Brain pericyte (primary cell): ENCODE measurements at regions not wholly inside any gene's neighbourhood (a gene's known extent, or its start where the extent isn't known, plus 50 kb on each side); places are given as distances from the start of the nearest gene placed in this dataset.

Source experiments
- DNase-seq: peaks from one replicate; pipeline ENCODE4 v3.0.0-alpha.2; 2012; ENCODE audit warnings: low read depth, low spot score

- no peak for DNase-seq
Observed at GRCh38 chr12:24560831-24561271, 388.1 kb downstream of the BCAT1 start.

GRCh38 chr12:24560192-24560775 lies 388.6 kb downstream of the BCAT1 start:
- no peak for DNase-seq

GRCh38 chr12:24557738-24558137 lies 391.2 kb downstream of the BCAT1 start:
- DNase-seq: no peak

GRCh38 chr12:24555730-24556129 lies 393.2 kb downstream of the BCAT1 start:
- DNase-seq: no peak

GRCh38 chr12:24554612-24555295 lies 394.1 kb downstream of the BCAT1 start:
- no peak for DNase-seq

GRCh38 chr12:24553259-24553658 lies 395.6 kb downstream of the BCAT1 start:
- no peak for DNase-seq

- DNase-seq: no peak
Observed at GRCh38 chr12:24551163-24551786, 397.6 kb downstream of the BCAT1 start.

- no peak for DNase-seq
Observed at GRCh38 chr12:24550609-24551008, 398.3 kb downstream of the BCAT1 start.

- DNase-seq: no peak
Observed at GRCh38 chr12:24546661-24547060, 402.2 kb downstream of the BCAT1 start.

- no peak for DNase-seq
Observed at GRCh38 chr12:24546084-24546483, 402.8 kb downstream of the BCAT1 start.

- DNase-seq: no peak
Observed at GRCh38 chr12:24544368-24544767, 404.5 kb downstream of the BCAT1 start.

- no peak for DNase-seq
Observed at GRCh38 chr12:24541193-24541871, 407.6 kb downstream of the BCAT1 start.

GRCh38 chr12:24539646-24540045 lies 409.3 kb downstream of the BCAT1 start:
- DNase-seq: no peak

GRCh38 chr12:24537083-24537860 lies 411.6 kb downstream of the BCAT1 start:
- no peak for DNase-seq

GRCh38 chr12:24535334-24536069 lies 413.4 kb downstream of the BCAT1 start:
- no peak for DNase-seq

- DNase-seq: no peak
Observed at GRCh38 chr12:24534622-24535021, 414.3 kb downstream of the BCAT1 start.

- no peak for DNase-seq
Observed at GRCh38 chr12:24533716-24534352, 415.1 kb downstream of the BCAT1 start.

- DNase-seq: no peak
Observed at GRCh38 chr12:24530689-24531088, 418.2 kb downstream of the BCAT1 start.

GRCh38 chr12:24527102-24527501 lies 421.8 kb downstream of the BCAT1 start:
- no peak for DNase-seq

- no peak for DNase-seq
Observed at GRCh38 chr12:24522736-24523135, 426.2 kb downstream of the BCAT1 start.

- no peak for DNase-seq
Observed at GRCh38 chr12:24519759-24520158, 429.1 kb downstream of the BCAT1 start.
